ENCODE measurements at regions not wholly inside any gene's neighbourhood (a gene's known extent, or its start where the extent isn't known, plus 50 kb on each side); places are given as distances from the start of the nearest gene placed in this dataset.
"Not testable (repeated sequence)": the region's sequence is repeated elsewhere in the genome, so short reads cannot be mapped to it uniquely, and the experiment has no call there.

- DNase-seq (ENCODE audit: low read depth) = no peak
Observed at GRCh38 chr4:138399081-138399480, 156.9 kb upstream of the SLC7A11 start.

DNA sequence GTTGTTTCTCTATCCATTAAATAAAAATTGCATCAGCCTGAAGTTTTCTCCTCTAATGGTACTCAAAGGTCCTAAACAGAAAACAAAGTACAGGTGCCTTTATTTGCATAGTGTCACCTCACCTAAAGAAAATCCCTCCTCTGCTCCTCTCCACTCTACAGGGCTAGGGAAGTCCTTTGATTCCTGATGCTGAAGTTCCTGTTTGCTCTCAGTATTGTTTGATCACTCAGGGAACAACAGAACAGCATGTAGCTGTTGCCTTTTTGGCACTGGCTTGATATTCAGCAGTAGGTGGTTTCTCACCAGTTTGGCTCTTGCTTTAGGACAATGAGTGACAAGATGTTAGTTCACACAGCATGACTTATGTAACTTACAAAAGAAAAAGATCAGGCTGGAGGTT, 156.2 kb upstream of the SLC7A11 start:
- no peak for DNase-seq (ENCODE audit: low read depth)

DNA sequence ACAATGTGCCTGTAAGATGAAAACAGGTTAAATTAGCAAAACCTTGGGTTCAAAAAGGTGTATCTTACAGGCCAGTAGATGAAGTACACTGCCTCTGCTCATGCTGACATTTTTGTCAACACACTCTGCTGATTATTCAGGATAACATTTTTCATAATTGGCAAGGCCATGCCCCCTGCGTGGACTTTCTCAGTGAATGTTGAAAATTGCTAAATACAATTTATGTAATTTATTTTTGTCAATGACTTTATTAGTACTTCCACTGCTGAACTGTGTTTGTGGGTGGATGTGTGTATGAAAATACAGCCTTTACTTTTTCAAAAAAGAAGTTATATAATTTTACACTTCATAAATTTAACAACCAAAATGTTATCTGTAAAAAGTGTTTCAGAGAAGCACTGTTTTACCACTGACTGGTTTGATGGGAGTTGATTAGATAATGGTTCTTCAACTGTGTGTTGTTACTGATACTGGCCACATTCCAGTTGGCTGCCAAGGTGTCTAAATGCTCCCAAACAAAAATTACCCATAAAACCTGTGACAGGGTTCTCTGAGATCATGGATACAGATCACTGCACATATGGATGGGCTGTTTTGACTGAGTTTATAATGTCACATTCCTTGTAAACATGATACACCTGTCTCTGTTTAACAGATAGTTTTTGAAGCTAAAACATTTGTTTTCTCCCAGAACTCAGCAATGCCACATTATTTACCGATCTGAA, 151.9 kb upstream of the SLC7A11 start:
- DNase-seq (ENCODE audit: low read depth) = no peak

DNA sequence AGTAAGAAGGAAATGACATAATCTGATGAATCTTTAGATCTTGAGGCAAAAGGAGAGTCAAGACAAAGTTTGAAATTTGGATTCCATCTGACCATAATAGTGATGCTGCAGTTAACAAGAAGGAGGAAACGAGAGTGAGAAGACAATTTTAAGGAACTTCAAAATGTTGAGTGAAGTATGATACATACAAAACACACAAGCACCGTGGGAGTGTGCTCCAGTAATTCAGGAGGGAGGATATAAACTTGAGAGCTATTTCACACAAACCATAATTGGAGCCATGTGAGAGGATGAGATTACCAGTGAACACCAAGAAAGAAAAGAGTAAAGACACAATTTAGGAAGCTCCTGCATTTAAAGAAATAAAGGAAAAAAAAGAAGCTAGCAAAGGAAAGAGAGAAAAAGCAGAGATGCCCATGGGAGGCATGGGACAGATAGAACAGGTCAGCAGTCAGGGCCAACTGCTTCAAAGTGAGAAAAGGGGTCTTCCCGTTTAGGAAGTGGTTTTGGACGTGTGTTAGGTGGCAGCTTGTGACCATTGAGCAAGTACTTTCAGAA, 150.7 kb upstream of the SLC7A11 start:
- no peak for DNase-seq (ENCODE audit: low read depth)

GRCh38 chr4:138389976-138390685, 148.0 kb upstream of the SLC7A11 start:
- peak; percentile 3 for DNase-seq (ENCODE audit: low read depth)

GRCh38 chr4:138374947-138375346, 132.8 kb upstream of the SLC7A11 start:
- DNase-seq (ENCODE audit: low read depth) = no peak

GRCh38 chr4:138367942-138368341, 125.8 kb upstream of the SLC7A11 start:
- no peak for DNase-seq (ENCODE audit: low read depth)

- DNase-seq (ENCODE audit: low read depth) = not testable (repeated sequence)
Observed at GRCh38 chr4:138352446-138352845, 110.3 kb upstream of the SLC7A11 start.

- DNase-seq (ENCODE audit: low read depth) = peak; percentile 3
Observed at GRCh38 chr4:138348055-138348454, 105.9 kb upstream of the SLC7A11 start.

- DNase-seq (ENCODE audit: low read depth) = no peak
Observed at GRCh38 chr4:138347561-138347960, 105.4 kb upstream of the SLC7A11 start.

DNA sequence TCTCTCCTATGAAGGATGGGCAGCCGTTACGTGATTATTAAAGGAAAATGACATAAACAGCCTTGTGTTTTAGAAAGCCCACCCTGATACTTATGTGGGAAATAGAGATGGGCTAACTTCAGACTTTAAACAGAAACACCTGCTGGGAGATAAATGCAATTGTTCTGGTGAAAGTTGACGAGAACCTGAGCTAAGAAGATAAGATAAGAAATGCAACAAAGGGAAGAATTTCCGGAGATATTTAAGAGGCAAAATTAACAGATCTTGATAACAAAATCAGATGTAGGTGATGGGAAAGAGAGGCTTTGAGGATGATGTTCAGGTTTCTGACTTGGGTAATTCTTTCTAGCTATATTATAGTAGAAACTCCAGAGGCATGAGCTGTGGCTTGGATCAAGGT, 102.7 kb upstream of the SLC7A11 start:
- no peak for DNase-seq (ENCODE audit: low read depth)

GRCh38 chr4:138344054-138344453, 101.9 kb upstream of the SLC7A11 start:
- no peak for DNase-seq (ENCODE audit: low read depth)

DNA sequence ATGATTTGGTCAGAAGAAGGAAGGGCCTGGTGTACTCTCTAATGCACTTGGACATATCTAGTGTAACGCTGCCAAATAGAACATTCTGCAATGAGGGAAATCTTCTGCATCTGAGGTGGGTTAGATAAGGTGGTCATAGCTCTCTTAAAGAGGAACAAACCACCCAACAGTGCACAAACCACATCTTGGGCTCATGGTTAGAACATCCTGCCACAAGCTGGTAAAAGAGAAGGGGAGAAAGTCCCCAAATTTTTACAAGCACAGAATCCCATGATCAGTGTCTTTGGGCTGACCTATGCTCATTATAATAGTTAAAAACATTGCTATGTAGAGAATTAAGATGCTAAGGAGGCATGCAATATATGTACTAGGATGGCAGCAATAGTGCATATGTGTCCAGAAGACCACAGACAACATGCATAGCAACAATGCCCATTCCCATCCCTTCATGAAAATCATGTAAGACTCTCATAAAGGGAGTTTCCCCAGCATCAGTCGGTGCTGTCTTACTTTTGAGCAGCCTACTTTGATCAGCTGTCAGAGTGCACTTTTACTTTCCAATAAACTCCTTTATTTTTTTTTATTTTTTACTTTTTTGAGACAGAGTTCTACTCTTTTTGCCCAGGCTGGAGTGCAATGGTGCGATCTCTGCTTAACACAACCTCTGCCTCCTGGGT, 99.7 kb upstream of the SLC7A11 start:
- DNase-seq (ENCODE audit: low read depth) = no peak

DNA sequence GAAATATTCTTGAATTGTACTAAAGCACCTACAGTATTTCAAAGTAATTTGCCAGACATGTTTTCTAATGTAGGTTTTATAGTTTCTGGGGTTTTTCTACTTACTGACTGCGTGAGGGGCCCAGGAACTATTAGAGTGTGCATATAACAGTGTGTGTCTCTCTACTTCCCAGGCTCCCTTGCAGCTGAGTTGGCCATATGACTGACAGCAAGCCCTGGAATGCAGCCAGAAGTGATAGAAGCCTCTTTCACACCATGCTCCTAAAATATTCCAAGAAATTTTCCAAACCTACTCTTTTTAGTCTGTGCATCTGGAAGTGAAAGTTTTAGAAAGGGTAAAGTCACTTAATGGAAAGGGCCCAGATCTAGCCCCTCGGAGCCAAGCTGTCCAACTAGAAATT, 96.7 kb upstream of the SLC7A11 start:
- no peak for DNase-seq (ENCODE audit: low read depth)

DNA sequence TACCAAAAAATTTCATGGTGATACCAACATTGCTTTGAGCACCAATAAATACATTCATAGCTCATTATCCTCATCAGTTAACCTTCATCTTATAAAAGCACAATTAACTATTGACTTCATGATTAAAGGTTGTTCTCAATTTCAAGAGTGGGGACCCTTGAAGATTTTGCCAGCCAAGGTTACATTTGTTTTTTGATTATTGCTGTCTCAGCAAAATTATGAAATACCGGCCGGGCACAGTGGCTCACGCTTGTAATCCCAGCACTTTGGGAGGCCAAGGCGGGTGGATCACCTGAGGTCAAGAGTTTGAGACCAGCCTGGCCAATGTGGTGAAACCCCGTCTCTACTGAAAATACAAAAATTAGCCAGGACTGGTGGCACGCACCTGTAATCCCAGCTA, 96.1 kb upstream of the SLC7A11 start:
- DNase-seq (ENCODE audit: low read depth) = not testable (repeated sequence)

DNA sequence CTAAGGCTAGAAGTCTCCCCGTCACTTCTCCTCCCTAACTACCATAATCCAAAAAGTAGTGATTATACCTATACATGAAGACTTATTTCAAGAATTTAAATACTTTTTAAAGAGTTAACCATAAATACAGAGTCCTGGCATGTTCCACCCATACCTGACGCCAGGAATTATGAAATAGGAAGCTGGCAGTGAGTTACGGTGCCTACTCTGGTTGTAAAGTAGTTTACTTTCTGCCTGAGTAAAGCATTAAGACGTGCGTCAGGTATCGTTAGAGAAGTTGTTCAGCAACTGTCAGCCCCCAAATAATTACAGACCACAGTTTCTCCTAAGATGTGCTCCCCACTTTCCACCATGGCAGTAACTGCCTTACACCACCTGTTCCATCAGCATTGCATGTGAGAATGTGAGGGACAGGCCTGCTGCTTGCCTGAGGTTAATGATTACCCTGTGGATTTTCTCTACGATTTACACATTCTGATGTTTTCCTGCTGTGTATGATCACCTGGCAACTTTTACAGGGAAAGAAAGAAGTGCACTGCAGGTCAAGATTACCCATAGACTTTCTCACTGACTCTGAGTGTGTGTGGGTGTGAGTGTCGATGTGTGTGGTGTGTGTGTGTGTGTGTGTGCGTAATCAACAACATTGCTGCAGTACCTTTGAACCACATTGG, 92.3 kb upstream of the SLC7A11 start:
- DNase-seq (ENCODE audit: low read depth) = no peak

DNA sequence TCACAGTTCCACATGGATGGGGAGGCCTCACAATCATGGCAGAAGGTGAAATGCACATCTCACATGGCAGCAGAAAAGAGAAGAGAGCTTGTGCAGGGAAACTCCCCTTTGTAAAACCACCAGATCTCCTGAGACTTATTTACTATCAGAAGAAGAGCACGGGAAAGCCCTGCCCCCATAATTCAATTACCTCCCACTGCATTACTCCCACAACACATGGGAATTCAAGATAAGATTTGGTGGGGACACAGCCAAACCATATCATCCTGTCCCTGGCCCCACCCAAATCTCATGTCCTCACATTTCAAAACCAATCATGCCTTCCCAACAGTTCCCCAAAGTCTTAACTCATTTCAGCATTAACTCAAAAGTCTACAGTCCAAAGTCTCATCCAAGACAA, 90.3 kb upstream of the SLC7A11 start:
- not testable (repeated sequence) for DNase-seq (ENCODE audit: low read depth)

- DNase-seq (ENCODE audit: low read depth) = no peak
Observed at GRCh38 chr4:138330531-138330930, 88.4 kb upstream of the SLC7A11 start.

GRCh38 chr4:138329506-138330070, 87.4 kb upstream of the SLC7A11 start:
- no peak for DNase-seq (ENCODE audit: low read depth)

DNA sequence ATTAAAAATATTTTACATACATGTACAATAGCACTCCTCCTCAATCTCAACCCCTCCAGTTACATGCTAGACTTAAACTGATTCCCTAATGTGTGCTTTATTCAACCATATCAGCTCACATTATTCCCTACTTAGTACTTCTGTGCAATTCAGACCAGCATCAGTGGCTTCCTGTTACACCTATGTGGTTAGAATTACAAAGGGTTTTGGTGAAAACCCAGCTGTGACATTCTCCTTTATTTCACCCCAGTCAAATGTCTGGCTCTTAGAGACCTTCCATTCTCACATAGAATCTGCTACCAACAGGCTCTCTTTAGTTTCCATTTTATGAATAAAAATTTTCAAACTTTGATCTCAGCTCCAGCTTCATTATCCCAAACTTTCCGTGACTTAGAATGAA, 85.2 kb upstream of the SLC7A11 start:
- DNase-seq (ENCODE audit: low read depth) = no peak

- DNase-seq (ENCODE audit: low read depth) = no peak
Observed at GRCh38 chr4:138320831-138321230, 78.7 kb upstream of the SLC7A11 start.

DNA sequence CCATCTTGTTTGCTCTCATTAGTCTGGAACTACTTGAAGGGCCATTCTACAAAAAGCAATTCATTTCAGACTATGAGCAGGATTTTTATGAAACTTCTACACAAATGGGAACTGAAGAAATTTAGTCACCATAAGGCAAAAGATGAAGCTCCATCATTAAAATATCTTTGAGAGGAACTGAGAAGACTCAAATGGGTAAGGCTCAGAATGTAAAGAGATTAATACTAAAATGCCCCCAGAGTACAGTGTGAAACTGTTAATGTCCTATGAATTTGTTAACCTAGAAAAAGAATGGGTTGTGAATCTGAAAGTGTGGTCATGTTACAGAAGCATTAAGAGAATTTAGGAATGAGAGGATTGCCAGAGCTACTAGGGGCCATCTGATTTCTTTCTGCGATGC, 77.9 kb upstream of the SLC7A11 start:
- DNase-seq (ENCODE audit: low read depth) = no peak
